Activated T-helper 1 cell treated with anti-CD3 and anti-CD28 coated beads, Interleukin-12 subunit alpha, Interleukin-12 subunit beta, Interleukin-2, Interleukin-4 antibody, amounts not matched to agents 30 ng/mL and 10 ng/mL and 1 ng/mL, durations not matched to agents 14 hours and 24 hours and 36 hours (primary cell): ENCODE measurements at regions not wholly inside any gene's neighbourhood (a gene's known extent, or its start where the extent isn't known, plus 50 kb on each side); places are given as distances from the start of the nearest gene placed in this dataset.

Experiments used
- DNase-seq: peaks from one replicate; pipeline ENCODE4 v3.0.0; 2021; ENCODE audit warnings: low spot score
- H3K27ac Mint-ChIP-seq: one replicate; pipeline ENCODE4 v1.8.0; 2021; ENCODE audit warnings: mild to moderate bottlenecking, mixed read lengths
- H3K27me3 Mint-ChIP-seq: one replicate; pipeline ENCODE4 v1.8.0; 2022; ENCODE audit warnings: mild to moderate bottlenecking, moderate library complexity, mixed read lengths; ENCODE audit not compliant: insufficient read depth
- H3K36me3 Mint-ChIP-seq: one replicate; pipeline ENCODE4 v1.8.0; 2021; ENCODE audit warnings: low read depth, mixed read lengths
- H3K4me1 Mint-ChIP-seq: one replicate; pipeline ENCODE4 v1.8.0; 2021; ENCODE audit warnings: low read depth, mixed read lengths
- H3K4me3 Mint-ChIP-seq: one replicate; pipeline ENCODE4 v1.8.0; 2021; ENCODE audit warnings: mild to moderate bottlenecking, moderate library complexity, mixed read lengths
- H3K9me3 Mint-ChIP-seq: one replicate; pipeline ENCODE4 v1.8.0; 2021; ENCODE audit warnings: mixed read lengths
- intact Hi-C: fragments of 100-400 bp; cut with micrococcal nuclease; formaldehyde crosslinking; loops from one replicate; pipeline ENCODE4 v1.15.1; 2024

- no peaks in the 10 kb centered on the region for H3K36me3 Mint-ChIP-seq
- DNase-seq = no peak
- H3K27me3 Mint-ChIP-seq = no peaks in the 10 kb centered on the region
- no peaks in the 10 kb centered on the region for H3K4me1 Mint-ChIP-seq
- no peak overlapping the region for H3K4me3 Mint-ChIP-seq
- intact Hi-C loops = no loop called here
- no peaks in the 10 kb centered on the region for H3K9me3 Mint-ChIP-seq
- H3K27ac Mint-ChIP-seq = no peak overlapping the region
Measured at GRCh38 chr2:212908682-212909435, 242.6 kb downstream of the IKZF2 start.

GRCh38 chr2:212908031-212908430, 243.4 kb downstream of the IKZF2 start:
- intact Hi-C loops = no loop called here
- no peak overlapping the region for H3K27ac Mint-ChIP-seq
- no peaks in the 10 kb centered on the region for H3K36me3 Mint-ChIP-seq

GRCh38 chr2:212906620-212907019, 244.8 kb downstream of the IKZF2 start:
- DNase-seq = no peak
- H3K9me3 Mint-ChIP-seq = no peaks in the 10 kb centered on the region
- no peak overlapping the region for H3K27ac Mint-ChIP-seq
- H3K36me3 Mint-ChIP-seq = no peaks in the 10 kb centered on the region
- no peaks in the 10 kb centered on the region for H3K27me3 Mint-ChIP-seq
- intact Hi-C loops = no loop called here
- no peaks in the 10 kb centered on the region for H3K4me1 Mint-ChIP-seq
- H3K4me3 Mint-ChIP-seq = no peak overlapping the region

More at GRCh38 chr2:212908031-212908430, 243.4 kb downstream of the IKZF2 start:
- no peaks in the 10 kb centered on the region for H3K27me3 Mint-ChIP-seq
- H3K4me1 Mint-ChIP-seq = no peaks in the 10 kb centered on the region
- no peak for DNase-seq
- H3K9me3 Mint-ChIP-seq = no peaks in the 10 kb centered on the region
- H3K4me3 Mint-ChIP-seq = no peak overlapping the region

GRCh38 chr2:212905640-212906201, 245.7 kb downstream of the IKZF2 start:
- H3K36me3 Mint-ChIP-seq = no peaks in the 10 kb centered on the region
- no peaks in the 10 kb centered on the region for H3K27me3 Mint-ChIP-seq
- H3K4me3 Mint-ChIP-seq = no peak overlapping the region
- no peak for DNase-seq
- H3K27ac Mint-ChIP-seq = no peak overlapping the region
- intact Hi-C loops = no loop called here
- no peaks in the 10 kb centered on the region for H3K9me3 Mint-ChIP-seq
- H3K4me1 Mint-ChIP-seq = no peaks in the 10 kb centered on the region

- no peak for DNase-seq
- Mint-ChIP-seq H3K27me3 (no peaks in the 10 kb centered on the region), H3K27ac (peak overlapping the region; percentile 6), H3K9me3 (no peaks in the 10 kb centered on the region), H3K4me3 (no peak overlapping the region), H3K4me1 (no peaks in the 10 kb centered on the region), H3K36me3 (no peaks in the 10 kb centered on the region)
- intact Hi-C loops = no loop called here
Measured at GRCh38 chr2:212904646-212905045, 246.8 kb downstream of the IKZF2 start.

- H3K27me3 Mint-ChIP-seq = no peaks in the 10 kb centered on the region
- no peaks in the 10 kb centered on the region for H3K36me3 Mint-ChIP-seq
- no peaks in the 10 kb centered on the region for H3K9me3 Mint-ChIP-seq
- H3K4me1 Mint-ChIP-seq = no peaks in the 10 kb centered on the region
- intact Hi-C loops = no loop called here
- DNase-seq = no peak
- no peak overlapping the region for H3K4me3 Mint-ChIP-seq
- H3K27ac Mint-ChIP-seq = no peak overlapping the region
Measured at GRCh38 chr2:212903413-212903812, 248.0 kb downstream of the IKZF2 start.

- no peaks in the 10 kb centered on the region for H3K36me3 Mint-ChIP-seq
- no peak overlapping the region for H3K4me3 Mint-ChIP-seq
- H3K4me1 Mint-ChIP-seq = no peaks in the 10 kb centered on the region
Measured at GRCh38 chr2:212902421-212902820, 249.0 kb downstream of the IKZF2 start.

GRCh38 chr2:212901604-212902275, 249.7 kb downstream of the IKZF2 start:
- intact Hi-C loops = no loop called here
- H3K4me3 Mint-ChIP-seq = no peak overlapping the region
- no peak for DNase-seq
- no peak overlapping the region for H3K27ac Mint-ChIP-seq
- H3K27me3 Mint-ChIP-seq = no peaks in the 10 kb centered on the region
- H3K36me3 Mint-ChIP-seq = no peaks in the 10 kb centered on the region
- H3K4me1 Mint-ChIP-seq = no peaks in the 10 kb centered on the region
- H3K9me3 Mint-ChIP-seq = no peaks in the 10 kb centered on the region

More at GRCh38 chr2:212902421-212902820, 249.0 kb downstream of the IKZF2 start:
- no peaks in the 10 kb centered on the region for H3K27me3 Mint-ChIP-seq
- intact Hi-C loops = no loop called here
- DNase-seq = no peak
- H3K27ac Mint-ChIP-seq = no peak overlapping the region
- no peaks in the 10 kb centered on the region for H3K9me3 Mint-ChIP-seq

- no peaks in the 10 kb centered on the region for H3K27me3 Mint-ChIP-seq
- DNase-seq = no peak
- H3K4me3 Mint-ChIP-seq = no peak overlapping the region
- no peaks in the 10 kb centered on the region for H3K9me3 Mint-ChIP-seq
- no peaks in the 10 kb centered on the region for H3K36me3 Mint-ChIP-seq
- H3K27ac Mint-ChIP-seq = no peak overlapping the region
- no peaks in the 10 kb centered on the region for H3K4me1 Mint-ChIP-seq
- intact Hi-C loops = no loop called here
Measured at GRCh38 chr2:212900715-212901114, 250.7 kb downstream of the IKZF2 start.

GRCh38 chr2:212898011-212898410, 253.4 kb downstream of the IKZF2 start:
- H3K27ac Mint-ChIP-seq = no peak overlapping the region
- H3K9me3 Mint-ChIP-seq = no peaks in the 10 kb centered on the region
- H3K4me1 Mint-ChIP-seq = no peaks in the 10 kb centered on the region
- no peaks in the 10 kb centered on the region for H3K27me3 Mint-ChIP-seq
- no peak overlapping the region for H3K4me3 Mint-ChIP-seq
- H3K36me3 Mint-ChIP-seq = no peaks in the 10 kb centered on the region
- no peak for DNase-seq
- intact Hi-C loops = no loop called here

GRCh38 chr2:212897296-212897695, 254.1 kb downstream of the IKZF2 start:
- no peak for DNase-seq
- Mint-ChIP-seq H3K36me3 (no peaks in the 10 kb centered on the region), H3K4me1 (no peaks in the 10 kb centered on the region), H3K4me3 (no peak overlapping the region), H3K27ac (no peak overlapping the region), H3K9me3 (no peaks in the 10 kb centered on the region), H3K27me3 (no peaks in the 10 kb centered on the region)
- intact Hi-C loops = no loop called here

- no peaks in the 10 kb centered on the region for H3K9me3 Mint-ChIP-seq
- no peaks in the 10 kb centered on the region for H3K4me1 Mint-ChIP-seq
- DNase-seq = no peak
- H3K27ac Mint-ChIP-seq = no peak overlapping the region
- no peaks in the 10 kb centered on the region for H3K36me3 Mint-ChIP-seq
- H3K4me3 Mint-ChIP-seq = no peak overlapping the region
- no peaks in the 10 kb centered on the region for H3K27me3 Mint-ChIP-seq
- intact Hi-C loops = no loop called here
Measured at GRCh38 chr2:212894026-212894425, 257.4 kb downstream of the IKZF2 start.

GRCh38 chr2:212893216-212893615, 258.2 kb downstream of the IKZF2 start:
- no peak overlapping the region for H3K27ac Mint-ChIP-seq
- no peaks in the 10 kb centered on the region for H3K4me1 Mint-ChIP-seq
- H3K27me3 Mint-ChIP-seq = no peaks in the 10 kb centered on the region
- no peaks in the 10 kb centered on the region for H3K9me3 Mint-ChIP-seq
- no peak for DNase-seq
- no peaks in the 10 kb centered on the region for H3K36me3 Mint-ChIP-seq
- intact Hi-C loops = no loop called here
- no peak overlapping the region for H3K4me3 Mint-ChIP-seq
